ENCODE measurements at regions not wholly inside any gene's neighbourhood (a gene's known extent, or its start where the extent isn't known, plus 50 kb on each side); places are given as distances from the start of the nearest gene placed in this dataset.

DNA sequence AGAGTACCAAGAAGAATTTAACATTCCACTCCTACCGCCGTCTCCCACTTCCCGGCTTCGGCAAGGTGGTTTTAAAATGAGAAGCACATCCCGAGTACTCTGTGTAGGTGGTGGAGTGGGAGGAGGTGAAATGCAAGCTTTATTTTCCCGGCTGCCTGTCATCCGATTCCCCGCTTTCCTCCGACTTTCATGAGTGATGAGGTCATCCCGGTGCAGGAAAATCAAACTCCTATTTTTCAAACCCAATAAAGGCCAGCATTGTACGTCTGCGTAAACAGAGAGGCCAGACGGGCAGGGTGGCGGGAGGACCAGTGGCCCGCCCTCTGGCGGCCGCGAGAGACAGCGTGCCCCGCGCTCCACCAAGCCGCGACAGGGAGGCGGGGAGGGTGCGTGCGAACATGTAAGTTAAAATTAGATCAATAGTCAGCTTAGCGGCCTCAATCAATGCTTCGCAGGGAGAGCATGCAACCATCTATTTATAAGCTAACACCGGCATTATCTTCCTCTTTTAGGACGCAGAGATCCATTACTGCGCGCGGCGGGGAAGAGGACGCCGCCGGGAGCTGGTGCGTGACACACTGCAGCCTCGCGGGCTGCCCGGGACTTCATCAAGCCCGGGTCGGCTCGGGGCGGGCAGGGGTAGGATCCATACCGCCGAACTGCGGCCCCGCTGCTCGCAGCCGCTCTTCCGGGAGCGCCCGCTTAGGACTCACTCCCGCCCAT is 163.3 kb downstream of the CD47 start:
- in situ Hi-C loops (cut with MboI; ENCODE audit: low pct_unique_long_range_greater_than_20kb, low sequenced_read_pairs, unreplicated experiment), result loop anchor here (25.0 kb wide), 1 partner anchor 485 kb away; no protein-coding TSS in a partner anchor
- TF ChIP-seq, protein P1, sequence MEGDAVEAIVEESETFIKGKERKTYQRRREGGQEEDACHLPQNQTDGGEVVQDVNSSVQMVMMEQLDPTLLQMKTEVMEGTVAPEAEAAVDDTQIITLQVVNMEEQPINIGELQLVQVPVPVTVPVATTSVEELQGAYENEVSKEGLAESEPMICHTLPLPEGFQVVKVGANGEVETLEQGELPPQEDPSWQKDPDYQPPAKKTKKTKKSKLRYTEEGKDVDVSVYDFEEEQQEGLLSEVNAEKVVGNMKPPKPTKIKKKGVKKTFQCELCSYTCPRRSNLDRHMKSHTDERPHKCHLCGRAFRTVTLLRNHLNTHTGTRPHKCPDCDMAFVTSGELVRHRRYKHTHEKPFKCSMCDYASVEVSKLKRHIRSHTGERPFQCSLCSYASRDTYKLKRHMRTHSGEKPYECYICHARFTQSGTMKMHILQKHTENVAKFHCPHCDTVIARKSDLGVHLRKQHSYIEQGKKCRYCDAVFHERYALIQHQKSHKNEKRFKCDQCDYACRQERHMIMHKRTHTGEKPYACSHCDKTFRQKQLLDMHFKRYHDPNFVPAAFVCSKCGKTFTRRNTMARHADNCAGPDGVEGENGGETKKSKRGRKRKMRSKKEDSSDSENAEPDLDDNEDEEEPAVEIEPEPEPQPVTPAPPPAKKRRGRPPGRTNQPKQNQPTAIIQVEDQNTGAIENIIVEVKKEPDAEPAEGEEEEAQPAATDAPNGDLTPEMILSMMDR (IDR thresholded peaks at IDR 0.05; ENCODE audit: extremely low read depth, insufficient read depth, missing control alignments), result peak; percentile 97
- DNase-seq (ENCODE audit: low spot score), result peak; percentile 85

DNA sequence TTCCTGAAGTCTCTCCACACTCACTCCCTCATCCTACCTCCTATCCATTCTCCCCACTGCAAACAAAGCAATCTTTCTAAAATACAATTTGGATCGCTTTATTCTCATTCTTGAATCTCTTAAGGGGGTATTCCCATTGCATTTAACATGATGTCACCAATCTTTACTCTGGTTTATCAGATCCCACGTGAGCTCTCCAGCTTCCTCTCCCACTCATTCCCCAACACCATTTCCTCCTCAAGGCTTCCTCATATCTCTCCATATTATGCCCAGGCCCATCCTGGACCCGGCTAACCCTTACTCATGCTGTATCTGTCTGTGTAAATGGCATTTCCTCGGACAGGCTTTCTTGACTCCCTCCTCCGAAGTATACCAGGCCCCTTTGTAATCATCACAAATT is 165.0 kb downstream of the CD47 start:
- in situ Hi-C loops (cut with MboI; ENCODE audit: low pct_unique_long_range_greater_than_20kb, low sequenced_read_pairs, unreplicated experiment), result loop anchor here (25.0 kb wide), 1 partner anchor 486 kb away; no protein-coding TSS in a partner anchor
- DNase-seq (ENCODE audit: low spot score), result no peak
- TF ChIP-seq, protein P1 (IDR thresholded peaks at IDR 0.05; ENCODE audit: extremely low read depth, insufficient read depth, missing control alignments), result no peak

- in situ Hi-C loops (cut with MboI; ENCODE audit: low pct_unique_long_range_greater_than_20kb, low sequenced_read_pairs, unreplicated experiment), result no loop called here
- DNase-seq (ENCODE audit: low spot score), result no peak
- TF ChIP-seq, protein P1 (IDR thresholded peaks at IDR 0.05; ENCODE audit: extremely low read depth, insufficient read depth, missing control alignments), result no peak
Measured at GRCh38 chr3:107921038-107921437, 169.8 kb downstream of the CD47 start.

DNA sequence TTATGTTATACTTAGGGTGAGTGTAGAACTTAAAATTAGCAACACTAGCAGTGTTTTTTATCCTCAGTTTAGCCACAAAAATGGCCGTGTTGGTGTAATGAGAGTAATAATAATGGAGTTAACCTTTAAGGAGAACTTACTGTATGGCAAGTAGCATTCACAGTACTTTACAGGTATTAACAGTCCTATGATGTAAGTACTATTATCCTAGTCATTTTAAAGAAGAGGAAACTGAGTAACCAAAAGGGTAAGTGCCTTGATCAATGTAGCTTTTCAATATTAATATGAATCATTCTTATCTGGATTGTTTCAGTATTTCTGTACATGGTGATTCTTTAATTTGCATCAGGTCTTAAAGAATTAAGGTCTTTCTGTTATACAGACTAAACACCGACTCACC is 170.3 kb downstream of the CD47 start:
- DNase-seq (ENCODE audit: low spot score), result no peak
- in situ Hi-C loops (cut with MboI; ENCODE audit: low pct_unique_long_range_greater_than_20kb, low sequenced_read_pairs, unreplicated experiment), result no loop called here
- TF ChIP-seq, protein P1 (IDR thresholded peaks at IDR 0.05; ENCODE audit: extremely low read depth, insufficient read depth, missing control alignments), result no peak

DNA sequence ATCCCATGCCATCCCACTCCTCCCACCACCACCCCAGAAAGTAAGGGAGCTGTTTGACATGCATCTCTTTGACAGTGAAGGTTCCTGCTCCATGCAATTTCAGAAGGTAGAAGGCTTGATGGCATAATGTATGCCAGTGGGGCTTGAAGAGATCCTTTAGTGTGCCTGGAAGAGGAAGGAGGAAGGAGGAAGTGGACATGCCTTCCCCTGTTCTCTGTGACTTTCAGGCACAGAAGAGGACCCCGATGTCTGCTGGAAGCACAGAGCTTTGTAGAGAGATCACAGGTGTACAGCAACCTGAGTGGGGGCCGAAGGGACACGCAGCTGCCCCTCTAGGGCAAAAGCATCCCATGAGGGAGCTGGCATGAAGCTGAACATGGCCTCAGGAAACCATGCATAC is 171.6 kb downstream of the CD47 start:
- in situ Hi-C loops (cut with MboI; ENCODE audit: low pct_unique_long_range_greater_than_20kb, low sequenced_read_pairs, unreplicated experiment), result no loop called here

GRCh38 chr3:107916171-107916570 is 174.7 kb downstream of the CD47 start:
- TF ChIP-seq, protein P1 (IDR thresholded peaks at IDR 0.05; ENCODE audit: extremely low read depth, insufficient read depth, missing control alignments), result no peak
- no peak for DNase-seq (ENCODE audit: low spot score)
- in situ Hi-C loops (cut with MboI; ENCODE audit: low pct_unique_long_range_greater_than_20kb, low sequenced_read_pairs, unreplicated experiment), result no loop called here

More for the DNA sequence above, 171.6 kb downstream of the CD47 start:
- TF ChIP-seq, protein P1 (IDR thresholded peaks at IDR 0.05; ENCODE audit: extremely low read depth, insufficient read depth, missing control alignments), result no peak
- no peak for DNase-seq (ENCODE audit: low spot score)
